ENCODE measurements at regions not wholly inside any gene's neighbourhood (a gene's known extent, or its start where the extent isn't known, plus 50 kb on each side); places are given as distances from the start of the nearest gene placed in this dataset.

- TF ChIP-seq, protein P1, sequence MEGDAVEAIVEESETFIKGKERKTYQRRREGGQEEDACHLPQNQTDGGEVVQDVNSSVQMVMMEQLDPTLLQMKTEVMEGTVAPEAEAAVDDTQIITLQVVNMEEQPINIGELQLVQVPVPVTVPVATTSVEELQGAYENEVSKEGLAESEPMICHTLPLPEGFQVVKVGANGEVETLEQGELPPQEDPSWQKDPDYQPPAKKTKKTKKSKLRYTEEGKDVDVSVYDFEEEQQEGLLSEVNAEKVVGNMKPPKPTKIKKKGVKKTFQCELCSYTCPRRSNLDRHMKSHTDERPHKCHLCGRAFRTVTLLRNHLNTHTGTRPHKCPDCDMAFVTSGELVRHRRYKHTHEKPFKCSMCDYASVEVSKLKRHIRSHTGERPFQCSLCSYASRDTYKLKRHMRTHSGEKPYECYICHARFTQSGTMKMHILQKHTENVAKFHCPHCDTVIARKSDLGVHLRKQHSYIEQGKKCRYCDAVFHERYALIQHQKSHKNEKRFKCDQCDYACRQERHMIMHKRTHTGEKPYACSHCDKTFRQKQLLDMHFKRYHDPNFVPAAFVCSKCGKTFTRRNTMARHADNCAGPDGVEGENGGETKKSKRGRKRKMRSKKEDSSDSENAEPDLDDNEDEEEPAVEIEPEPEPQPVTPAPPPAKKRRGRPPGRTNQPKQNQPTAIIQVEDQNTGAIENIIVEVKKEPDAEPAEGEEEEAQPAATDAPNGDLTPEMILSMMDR (IDR thresholded peaks at IDR 0.05; ENCODE audit: low read depth, low read length), result no peak
- TF ChIP-seq POLR2A (IDR thresholded peaks at IDR 0.05; ENCODE audit: extremely low read depth, insufficient read length), result no peak
These were observed 364.6 kb downstream of the TLE4 start for GRCh38 chr9:79936336-79936735.
